GM12878 (cell line): ENCODE measurements at regions not wholly inside any gene's neighbourhood (a gene's known extent, or its start where the extent isn't known, plus 50 kb on each side); places are given as distances from the start of the nearest gene placed in this dataset.

Source experiments
- CBX5 ChIP-seq: sonication (generic); IDR thresholded peaks from 2 replicates; pipeline ENCODE4 v1.6.1; 2016; ENCODE audit warnings: low read depth, moderate library complexity, mild to moderate bottlenecking, inconsistent platforms
- CREB1 ChIP-seq: IDR thresholded peaks from 2 replicates; pipeline ENCODE4 v1.6.1; 2012; ENCODE audit warnings: low read depth, mild to moderate bottlenecking, inconsistent platforms
- EED ChIP-seq: sonication (generic); IDR thresholded peaks from 2 replicates; pipeline ENCODE4 v1.6.1; 2016; ENCODE audit warnings: antibody characterized with exemption, low read depth
- FOS ChIP-seq: IDR thresholded peaks from 3 replicates; pipeline ENCODE4 v1.6.1; 2011; ENCODE audit warnings: borderline replicate concordance; ENCODE audit not compliant: insufficient read length; ENCODE audit errors: extremely low read depth
- GABPA ChIP-seq: IDR thresholded peaks from 2 replicates; pipeline ENCODE4 v1.6.1; 2014; ENCODE audit warnings: antibody characterized with exemption, low read depth, mild to moderate bottlenecking, inconsistent platforms
- GATAD2B ChIP-seq: fragments of 450-650 bp; conservative IDR thresholded peaks from 2 replicates; pipeline ENCODE4 v1.6.1; 2017; ENCODE audit warnings: low read depth, mild to moderate bottlenecking, moderate library complexity
- MEF2B ChIP-seq: fragments of 450-650 bp; IDR thresholded peaks from 2 replicates; pipeline ENCODE4 v1.6.1; 2018; ENCODE audit warnings: mild to moderate bottlenecking, moderate library complexity; ENCODE audit not compliant: partially characterized antibody, poor library complexity, severe bottlenecking
- POLR2AphosphoS2 ChIP-seq: IDR thresholded peaks from 2 replicates; pipeline ENCODE4 v1.6.1; 2011; ENCODE audit warnings: low read depth, mild to moderate bottlenecking, low read length, improper control_type of control experiment, moderate library complexity
- POLR2AphosphoS5 ChIP-seq: IDR thresholded peaks from 2 replicates; pipeline ENCODE4 v1.6.1; 2011; ENCODE audit warnings: mild to moderate bottlenecking, low read length, inconsistent platforms
- SMC3 ChIP-seq: IDR thresholded peaks from 2 replicates; pipeline ENCODE4 v1.6.1; 2011; ENCODE audit warnings: low read length, improper control_type of control experiment, borderline replicate concordance
- TF ChIP-seq, protein P1 (sequence below): IDR thresholded peaks from 2 replicates; pipeline ENCODE4 v1.6.1; 2012; ENCODE audit warnings: mild to moderate bottlenecking, low read depth, low read length
- TF ChIP-seq, protein P2 (sequence below), 3 experiments: IDR thresholded peaks in 2 of 3; conservative IDR thresholded peaks in 1 of 3; 2 replicates each; pipeline ENCODE4 v1.5.1; 2011; ENCODE audit warnings: low read depth in 3 of 3, low read length in 3 of 3, mild to moderate bottlenecking in 3 of 3, control low read depth in 2 of 3, moderate library complexity in 2 of 3, inconsistent platforms in 1 of 3, mixed read lengths in 1 of 3; ENCODE audit not compliant: control insufficient read depth in 2 of 3, insufficient read depth in 1 of 3; ENCODE audit errors: extremely low read depth in 1 of 3
- TF ChIP-seq, protein P3 (sequence below): fragments of 450-650 bp; formaldehyde crosslinking; IDR thresholded peaks from 2 replicates; pipeline ENCODE4 v1.5.0; 2022; ENCODE audit warnings: mild to moderate bottlenecking, missing genetic modification characterization
- TF ChIP-seq, protein P4 (sequence below): IDR thresholded peaks from 2 replicates; pipeline ENCODE4 v1.6.1; 2011; ENCODE audit warnings: mild to moderate bottlenecking, low read depth, low read length, moderate library complexity; ENCODE audit not compliant: insufficient replicate concordance

DNA sequence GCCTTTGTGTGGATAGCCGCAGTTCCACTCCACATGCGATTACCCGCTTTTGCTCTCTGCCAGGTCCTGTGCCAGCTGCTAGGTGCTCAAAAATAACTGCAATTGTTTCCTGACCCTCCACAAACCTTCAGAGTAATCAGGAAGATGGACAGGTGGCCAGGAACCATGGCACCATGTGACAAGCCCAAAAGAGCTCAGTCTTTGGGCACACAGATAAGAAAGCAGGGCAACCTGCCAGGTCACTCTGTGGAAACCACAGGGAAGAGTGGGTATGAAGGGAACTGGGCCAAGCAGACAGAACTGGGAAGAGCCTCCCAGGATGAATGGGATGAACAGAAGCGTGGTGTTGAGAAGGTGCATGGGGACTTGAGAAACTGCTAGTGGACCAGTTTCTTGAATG is 79.4 kb upstream of the AGAP1 start:
- TF ChIP-seq POLR2AphosphoS2 (no peak), CREB1 (no peak), GABPA (no peak), MEF2B (no peak), SMC3 (no peak), EED (no peak), GATAD2B (no peak), CBX5 (no peak), POLR2AphosphoS5 (no peak), FOS (no peak)
- TF ChIP-seq, protein P1, sequence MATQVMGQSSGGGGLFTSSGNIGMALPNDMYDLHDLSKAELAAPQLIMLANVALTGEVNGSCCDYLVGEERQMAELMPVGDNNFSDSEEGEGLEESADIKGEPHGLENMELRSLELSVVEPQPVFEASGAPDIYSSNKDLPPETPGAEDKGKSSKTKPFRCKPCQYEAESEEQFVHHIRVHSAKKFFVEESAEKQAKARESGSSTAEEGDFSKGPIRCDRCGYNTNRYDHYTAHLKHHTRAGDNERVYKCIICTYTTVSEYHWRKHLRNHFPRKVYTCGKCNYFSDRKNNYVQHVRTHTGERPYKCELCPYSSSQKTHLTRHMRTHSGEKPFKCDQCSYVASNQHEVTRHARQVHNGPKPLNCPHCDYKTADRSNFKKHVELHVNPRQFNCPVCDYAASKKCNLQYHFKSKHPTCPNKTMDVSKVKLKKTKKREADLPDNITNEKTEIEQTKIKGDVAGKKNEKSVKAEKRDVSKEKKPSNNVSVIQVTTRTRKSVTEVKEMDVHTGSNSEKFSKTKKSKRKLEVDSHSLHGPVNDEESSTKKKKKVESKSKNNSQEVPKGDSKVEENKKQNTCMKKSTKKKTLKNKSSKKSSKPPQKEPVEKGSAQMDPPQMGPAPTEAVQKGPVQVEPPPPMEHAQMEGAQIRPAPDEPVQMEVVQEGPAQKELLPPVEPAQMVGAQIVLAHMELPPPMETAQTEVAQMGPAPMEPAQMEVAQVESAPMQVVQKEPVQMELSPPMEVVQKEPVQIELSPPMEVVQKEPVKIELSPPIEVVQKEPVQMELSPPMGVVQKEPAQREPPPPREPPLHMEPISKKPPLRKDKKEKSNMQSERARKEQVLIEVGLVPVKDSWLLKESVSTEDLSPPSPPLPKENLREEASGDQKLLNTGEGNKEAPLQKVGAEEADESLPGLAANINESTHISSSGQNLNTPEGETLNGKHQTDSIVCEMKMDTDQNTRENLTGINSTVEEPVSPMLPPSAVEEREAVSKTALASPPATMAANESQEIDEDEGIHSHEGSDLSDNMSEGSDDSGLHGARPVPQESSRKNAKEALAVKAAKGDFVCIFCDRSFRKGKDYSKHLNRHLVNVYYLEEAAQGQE, result no peak
- TF ChIP-seq, protein P2, sequence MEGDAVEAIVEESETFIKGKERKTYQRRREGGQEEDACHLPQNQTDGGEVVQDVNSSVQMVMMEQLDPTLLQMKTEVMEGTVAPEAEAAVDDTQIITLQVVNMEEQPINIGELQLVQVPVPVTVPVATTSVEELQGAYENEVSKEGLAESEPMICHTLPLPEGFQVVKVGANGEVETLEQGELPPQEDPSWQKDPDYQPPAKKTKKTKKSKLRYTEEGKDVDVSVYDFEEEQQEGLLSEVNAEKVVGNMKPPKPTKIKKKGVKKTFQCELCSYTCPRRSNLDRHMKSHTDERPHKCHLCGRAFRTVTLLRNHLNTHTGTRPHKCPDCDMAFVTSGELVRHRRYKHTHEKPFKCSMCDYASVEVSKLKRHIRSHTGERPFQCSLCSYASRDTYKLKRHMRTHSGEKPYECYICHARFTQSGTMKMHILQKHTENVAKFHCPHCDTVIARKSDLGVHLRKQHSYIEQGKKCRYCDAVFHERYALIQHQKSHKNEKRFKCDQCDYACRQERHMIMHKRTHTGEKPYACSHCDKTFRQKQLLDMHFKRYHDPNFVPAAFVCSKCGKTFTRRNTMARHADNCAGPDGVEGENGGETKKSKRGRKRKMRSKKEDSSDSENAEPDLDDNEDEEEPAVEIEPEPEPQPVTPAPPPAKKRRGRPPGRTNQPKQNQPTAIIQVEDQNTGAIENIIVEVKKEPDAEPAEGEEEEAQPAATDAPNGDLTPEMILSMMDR (IDR thresholded peaks at IDR 0.05 in 2 of 3, conservative IDR thresholded peaks at IDR 0.05 in 1 of 3; ENCODE audit: control insufficient read depth in 2 of 3, extremely low read depth in 1 of 3, insufficient read depth in 1 of 3, low read depth in 3 of 3, low read length in 3 of 3), result no peak
- TF ChIP-seq, protein P3, sequence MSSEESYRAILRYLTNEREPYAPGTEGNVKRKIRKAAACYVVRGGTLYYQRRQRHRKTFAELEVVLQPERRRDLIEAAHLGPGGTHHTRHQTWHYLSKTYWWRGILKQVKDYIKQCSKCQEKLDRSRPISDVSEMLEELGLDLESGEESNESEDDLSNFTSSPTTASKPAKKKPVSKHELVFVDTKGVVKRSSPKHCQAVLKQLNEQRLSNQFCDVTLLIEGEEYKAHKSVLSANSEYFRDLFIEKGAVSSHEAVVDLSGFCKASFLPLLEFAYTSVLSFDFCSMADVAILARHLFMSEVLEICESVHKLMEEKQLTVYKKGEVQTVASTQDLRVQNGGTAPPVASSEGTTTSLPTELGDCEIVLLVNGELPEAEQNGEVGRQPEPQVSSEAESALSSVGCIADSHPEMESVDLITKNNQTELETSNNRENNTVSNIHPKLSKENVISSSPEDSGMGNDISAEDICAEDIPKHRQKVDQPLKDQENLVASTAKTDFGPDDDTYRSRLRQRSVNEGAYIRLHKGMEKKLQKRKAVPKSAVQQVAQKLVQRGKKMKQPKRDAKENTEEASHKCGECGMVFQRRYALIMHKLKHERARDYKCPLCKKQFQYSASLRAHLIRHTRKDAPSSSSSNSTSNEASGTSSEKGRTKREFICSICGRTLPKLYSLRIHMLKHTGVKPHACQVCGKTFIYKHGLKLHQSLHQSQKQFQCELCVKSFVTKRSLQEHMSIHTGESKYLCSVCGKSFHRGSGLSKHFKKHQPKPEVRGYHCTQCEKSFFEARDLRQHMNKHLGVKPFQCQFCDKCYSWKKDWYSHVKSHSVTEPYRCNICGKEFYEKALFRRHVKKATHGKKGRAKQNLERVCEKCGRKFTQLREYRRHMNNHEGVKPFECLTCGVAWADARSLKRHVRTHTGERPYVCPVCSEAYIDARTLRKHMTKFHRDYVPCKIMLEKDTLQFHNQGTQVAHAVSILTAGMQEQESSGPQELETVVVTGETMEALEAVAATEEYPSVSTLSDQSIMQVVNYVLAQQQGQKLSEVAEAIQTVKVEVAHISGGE (CRISPR knock-in tag), result no peak
- TF ChIP-seq, protein P4, sequence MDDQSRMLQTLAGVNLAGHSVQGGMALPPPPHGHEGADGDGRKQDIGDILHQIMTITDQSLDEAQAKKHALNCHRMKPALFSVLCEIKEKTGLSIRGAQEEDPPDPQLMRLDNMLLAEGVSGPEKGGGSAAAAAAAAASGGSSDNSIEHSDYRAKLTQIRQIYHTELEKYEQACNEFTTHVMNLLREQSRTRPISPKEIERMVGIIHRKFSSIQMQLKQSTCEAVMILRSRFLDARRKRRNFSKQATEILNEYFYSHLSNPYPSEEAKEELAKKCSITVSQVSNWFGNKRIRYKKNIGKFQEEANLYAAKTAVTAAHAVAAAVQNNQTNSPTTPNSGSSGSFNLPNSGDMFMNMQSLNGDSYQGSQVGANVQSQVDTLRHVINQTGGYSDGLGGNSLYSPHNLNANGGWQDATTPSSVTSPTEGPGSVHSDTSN, result no peak
